Upper lobe of left lung (tissue), 6 donors: ENCODE measurements at regions not wholly inside any gene's neighbourhood (a gene's known extent, or its start where the extent isn't known, plus 50 kb on each side); places are given as distances from the start of the nearest gene placed in this dataset.

ENCODE experiments used
- ATAC-seq, 2 donors: fragments of 200-7000 bp; cut with Tn5 transposase; one replicate each; pipeline ENCODE4 v1.9.1; 2022; ENCODE audit warnings: mild to moderate bottlenecking in 2 of 2, moderate library complexity in 2 of 2; ENCODE audit not compliant: low FRiP score in 2 of 2
- DNase-seq, 2 donors: peaks; one replicate each; pipeline ENCODE4 v3.0.0-alpha.2; 2019 to 2020
- H3K27ac ChIP-seq, 4 donors: fragments of 200-600 bp; sonication (generic); one replicate each; pipeline ENCODE4 v1.5.1; 2016 to 2019
- H3K27me3 ChIP-seq, 4 donors: fragments of 200-600 bp; sonication (generic); one replicate each; pipeline ENCODE4 v1.5.1; 2017 to 2019
- H3K36me3 ChIP-seq, 4 donors: fragments of 200-600 bp; sonication (generic); one replicate each; pipeline ENCODE4 v1.5.1; 2016 to 2019
- H3K4me1 ChIP-seq, 4 donors: fragments of 200-600 bp; sonication (generic); one replicate each; pipeline ENCODE4 v1.5.1; 2018 to 2019
- H3K4me3 ChIP-seq, 4 donors: fragments of 200-600 bp; sonication (generic); one replicate each; pipeline ENCODE4 v1.5.1; 2017 to 2019; ENCODE audit warnings: mild to moderate bottlenecking in 2 of 4, moderate library complexity in 1 of 4
- H3K9me3 ChIP-seq, 4 donors: fragments of 200-600 bp; sonication (generic); one replicate each; pipeline ENCODE4 v1.5.1; 2018 to 2019
- CTCF ChIP-seq, 6 experiments: fragments of 450-650 bp in 4 of 6; fragments of 200-600 bp in 2 of 6; sonication (generic) in 2 of 6; IDR thresholded peaks; one replicate each; pipeline ENCODE4 v1.5.1; 2016 to 2019; ENCODE audit warnings: antibody characterized with exemption in 6 of 6
- EP300 ChIP-seq, 4 donors: sonication (generic); formaldehyde crosslinking; IDR thresholded peaks; one replicate each; pipeline ENCODE4 v1.5.1; 2017; ENCODE audit warnings: antibody characterized with exemption in 4 of 4, control low read depth in 2 of 4
- POLR2A ChIP-seq, 4 donors: fragments of 450-650 bp; IDR thresholded peaks; one replicate each; pipeline ENCODE4 v1.5.1; 2016 to 2017; ENCODE audit warnings: antibody characterized with exemption in 4 of 4, mild to moderate bottlenecking in 2 of 4
- POLR2AphosphoS5 ChIP-seq, 2 donors: sonication (generic); formaldehyde crosslinking; IDR thresholded peaks; one replicate each; pipeline ENCODE4 v1.5.1; 2017; ENCODE audit warnings: antibody characterized with exemption in 2 of 2
- WGBS, 2 donors: methylation state at CpG; one replicate each; pipeline ENCODE4 v1.1.5; 2017 to 2018; 5-methylcytosine and 5-hydroxymethylcytosine counted together
- donor health status: DM: no; HTN: no; CAD: no; lungs with moderate emphysema.
- donor health status: DM: no; HTN: yes; CAD: no; lungs with severe emphysema.

GRCh38 chr15:37791693-37792092 lies 142.7 kb upstream of the TMCO5A start:
- 51 to 59% methylated on average over 3 of the region's 3 CpGs for WGBS, 2 donors
- Histone ChIP-seq H3K9me3 (no peaks in the 10 kb centered on the region), H3K4me1 (no peaks in the 10 kb centered on the region), H3K4me3 (no peak overlapping the region), H3K27ac (no peak overlapping the region), H3K36me3 (no peaks in the 10 kb centered on the region), H3K27me3 (no peaks in the 10 kb centered on the region)
- ATAC-seq = no peak
- DNase-seq = no peak
- TF ChIP-seq POLR2A (IDR thresholded peaks at IDR 0.05) = no peak
- TF ChIP-seq EP300 (IDR thresholded peaks at IDR 0.05) = no peak
- no peak for TF ChIP-seq CTCF (IDR thresholded peaks at IDR 0.05)
- TF ChIP-seq POLR2AphosphoS5 (IDR thresholded peaks at IDR 0.05) = no peak

GRCh38 chr15:37792351-37792750 lies 142.1 kb upstream of the TMCO5A start:
- Histone ChIP-seq H3K27ac (no peak overlapping the region), H3K4me1 (no peaks in the 10 kb centered on the region), H3K4me3 (no peak overlapping the region), H3K9me3 (no peaks in the 10 kb centered on the region), H3K36me3 (no peaks in the 10 kb centered on the region), H3K27me3 (no peaks in the 10 kb centered on the region)
- 86 to 88% methylated on average over 4 of the region's 4 CpGs for WGBS, 2 donors
- ATAC-seq (no peak), DNase-seq (no peak)
- no peak for TF ChIP-seq EP300 (IDR thresholded peaks at IDR 0.05)
- TF ChIP-seq POLR2AphosphoS5 (IDR thresholded peaks at IDR 0.05) = no peak
- TF ChIP-seq POLR2A (IDR thresholded peaks at IDR 0.05) = no peak
- TF ChIP-seq CTCF (IDR thresholded peaks at IDR 0.05) = no peak

- 12 to 28% methylated on average over 2 of the region's 2 CpGs for WGBS, 2 donors
- no peak overlapping the region for H3K4me3 ChIP-seq
- TF ChIP-seq POLR2AphosphoS5 (IDR thresholded peaks at IDR 0.05) (no peak), POLR2A (IDR thresholded peaks at IDR 0.05) (no peak), EP300 (IDR thresholded peaks at IDR 0.05) (no peak), CTCF (IDR thresholded peaks at IDR 0.05) (no peak)
- H3K9me3 ChIP-seq = no peaks in the 10 kb centered on the region
- H3K27ac ChIP-seq = no peak overlapping the region
- H3K4me1 ChIP-seq = no peaks in the 10 kb centered on the region
- no peaks in the 10 kb centered on the region for H3K36me3 ChIP-seq
- H3K27me3 ChIP-seq = no peaks in the 10 kb centered on the region
- no peak for DNase-seq
- no peak for ATAC-seq
Measured at GRCh38 chr15:37793851-37794250, 140.6 kb upstream of the TMCO5A start.

- H3K27me3 ChIP-seq = no peaks in the 10 kb centered on the region
- no peak for ATAC-seq
- no peaks in the 10 kb centered on the region for H3K36me3 ChIP-seq
- no peaks in the 10 kb centered on the region for H3K4me1 ChIP-seq
- H3K27ac ChIP-seq = no peak overlapping the region
- TF ChIP-seq EP300 (IDR thresholded peaks at IDR 0.05) (no peak), CTCF (IDR thresholded peaks at IDR 0.05) (no peak), POLR2AphosphoS5 (IDR thresholded peaks at IDR 0.05) (no peak), POLR2A (IDR thresholded peaks at IDR 0.05) (no peak)
- WGBS, 2 donors = 32 to 44% methylated on average over 1 of the region's 1 CpG
- H3K9me3 ChIP-seq = no peaks in the 10 kb centered on the region
- H3K4me3 ChIP-seq = no peak overlapping the region
- no peak for DNase-seq
Measured at GRCh38 chr15:37794947-37795346, 139.5 kb upstream of the TMCO5A start.

- Histone ChIP-seq H3K27ac (no peak overlapping the region), H3K27me3 (no peaks in the 10 kb centered on the region), H3K36me3 (no peaks in the 10 kb centered on the region), H3K9me3 (no peaks in the 10 kb centered on the region), H3K4me3 (no peak overlapping the region), H3K4me1 (no peaks in the 10 kb centered on the region)
- TF ChIP-seq POLR2AphosphoS5 (IDR thresholded peaks at IDR 0.05) = no peak
- TF ChIP-seq EP300 (IDR thresholded peaks at IDR 0.05) = no peak
- no peak for TF ChIP-seq CTCF (IDR thresholded peaks at IDR 0.05)
- no peak for TF ChIP-seq POLR2A (IDR thresholded peaks at IDR 0.05)
- 70 to 81% methylated on average over 3 of the region's 3 CpGs for WGBS, 2 donors
- DNase-seq = no peak
- no peak for ATAC-seq
Measured at GRCh38 chr15:37801529-37801928, 132.9 kb upstream of the TMCO5A start.
